ENCODE measurements at regions not wholly inside any gene's neighbourhood (a gene's known extent, or its start where the extent isn't known, plus 50 kb on each side); places are given as distances from the start of the nearest gene placed in this dataset.

DNA sequence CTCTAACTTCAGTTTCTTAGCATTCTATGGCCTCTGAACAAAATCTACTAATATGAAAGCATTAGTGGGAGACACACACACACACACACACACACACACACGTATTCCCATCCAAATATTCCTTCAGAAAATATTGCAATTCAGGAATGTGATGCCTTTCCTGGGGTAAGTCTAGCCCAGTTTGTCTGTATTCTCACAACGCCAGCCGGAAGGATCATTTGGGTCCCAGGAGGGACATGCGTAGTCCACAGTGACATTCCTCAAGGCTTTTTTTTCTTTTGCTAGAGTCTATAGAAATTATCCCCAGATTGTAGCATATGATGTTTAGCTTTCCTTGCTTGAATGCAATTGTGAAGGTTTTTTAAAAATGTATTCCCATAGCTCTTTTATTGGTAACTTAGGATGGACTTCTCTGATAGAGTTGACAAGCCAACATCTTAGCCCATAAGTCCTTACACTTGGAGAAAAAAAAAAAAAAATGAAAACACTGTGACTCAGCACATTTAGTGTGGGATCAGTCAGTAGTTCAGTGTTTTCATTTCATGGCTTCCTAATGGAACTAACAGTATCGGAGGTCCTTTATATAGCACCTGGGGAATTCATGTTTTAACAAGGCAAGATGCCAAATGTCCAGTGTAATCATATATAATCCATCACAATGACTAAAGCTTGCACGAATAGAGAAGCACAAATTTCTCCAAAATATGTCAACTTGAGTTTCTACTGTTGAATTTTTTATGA is 316.5 kb downstream of the DIRAS2 start:
- DNase-seq (ENCODE audit: low read depth): no peak
- H3K4me3 ChIP-seq (ENCODE audit: low read depth, low read length): no peak overlapping the region
- no peak for TF ChIP-seq CTCF (IDR thresholded peaks at IDR 0.05; ENCODE audit: control insufficient read depth, extremely low read depth, insufficient read depth)

GRCh38 chr9:90330231-90330630 is 312.4 kb downstream of the DIRAS2 start:
- no peak overlapping the region for H3K4me3 ChIP-seq (ENCODE audit: low read depth, low read length)
- TF ChIP-seq CTCF (IDR thresholded peaks at IDR 0.05; ENCODE audit: control insufficient read depth, extremely low read depth, insufficient read depth): no peak
- DNase-seq (ENCODE audit: low read depth): no peak

- no peak for DNase-seq (ENCODE audit: low read depth)
- TF ChIP-seq CTCF (IDR thresholded peaks at IDR 0.05; ENCODE audit: control insufficient read depth, extremely low read depth, insufficient read depth): no peak
Measured at GRCh38 chr9:90331826-90332575, 310.6 kb downstream of the DIRAS2 start.

DNA sequence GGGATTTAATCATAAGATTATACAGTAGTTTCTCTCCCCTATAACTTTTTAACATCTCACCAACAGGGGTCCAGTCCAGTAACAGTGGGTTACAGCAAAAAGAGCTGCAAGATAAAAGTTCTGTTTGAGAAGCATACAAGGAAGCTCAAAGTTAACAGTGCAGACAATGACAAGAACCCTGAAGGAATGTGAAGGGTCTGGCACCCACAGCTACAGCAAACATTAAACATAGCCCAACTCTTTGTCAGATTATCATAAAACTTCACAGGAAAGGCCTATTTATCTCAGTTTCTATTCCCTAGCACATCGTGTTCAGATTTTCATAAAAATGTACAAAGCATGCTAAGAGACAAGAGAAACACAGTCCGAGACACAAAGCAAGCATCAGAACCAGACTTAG is 309.4 kb downstream of the DIRAS2 start:
- no peak overlapping the region for H3K4me3 ChIP-seq (ENCODE audit: low read depth, low read length)
- no peak for DNase-seq (ENCODE audit: low read depth)
- no peak for TF ChIP-seq CTCF (IDR thresholded peaks at IDR 0.05; ENCODE audit: control insufficient read depth, extremely low read depth, insufficient read depth)

More at GRCh38 chr9:90331826-90332575, 310.6 kb downstream of the DIRAS2 start:
- H3K4me3 ChIP-seq (ENCODE audit: low read depth, low read length): no peak overlapping the region

DNA sequence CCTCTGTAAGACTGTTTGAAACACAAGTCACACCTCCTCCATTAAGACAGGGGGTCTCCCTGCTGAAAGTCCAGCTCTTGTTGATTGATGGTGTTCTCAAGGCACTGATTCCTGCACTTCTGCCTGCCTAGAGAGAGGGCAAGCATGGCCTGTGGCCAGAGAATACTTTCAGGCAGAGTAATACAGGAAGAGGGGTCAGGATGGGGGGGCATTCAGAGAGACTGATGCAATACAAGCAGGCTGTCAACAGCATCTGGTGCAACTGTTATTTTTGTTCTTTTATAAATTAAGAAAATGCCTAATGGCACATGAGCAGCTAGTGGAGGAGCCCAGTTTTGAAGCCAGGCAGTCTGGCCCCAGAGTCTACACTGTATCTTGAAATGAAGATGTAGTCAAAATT is 302.2 kb downstream of the DIRAS2 start:
- no peak overlapping the region for H3K4me3 ChIP-seq (ENCODE audit: low read depth, low read length)
- DNase-seq (ENCODE audit: low read depth): no peak
- no peak for TF ChIP-seq CTCF (IDR thresholded peaks at IDR 0.05; ENCODE audit: control insufficient read depth, extremely low read depth, insufficient read depth)

GRCh38 chr9:90342607-90343006 is 300.0 kb downstream of the DIRAS2 start:
- DNase-seq (ENCODE audit: low read depth): no peak
- TF ChIP-seq CTCF (IDR thresholded peaks at IDR 0.05; ENCODE audit: control insufficient read depth, extremely low read depth, insufficient read depth): no peak
- no peak overlapping the region for H3K4me3 ChIP-seq (ENCODE audit: low read depth, low read length)
